Mucosa of rectum (tissue), 2 donors: ENCODE measurements at regions not wholly inside any gene's neighbourhood (a gene's known extent, or its start where the extent isn't known, plus 50 kb on each side); places are given as distances from the start of the nearest gene placed in this dataset.
"Not testable (repeated sequence)": the region's sequence is repeated elsewhere in the genome, so short reads cannot be mapped to it uniquely, and the experiment has no call there.

Experiments used
- H3K27ac ChIP-seq, 2 donors: one replicate each; pipeline ENCODE4 v1.7.0; 2013; ENCODE audit warnings: inconsistent platforms in 2 of 2, low read depth in 2 of 2, low read length in 2 of 2
- H3K27me3 ChIP-seq, 2 donors: one replicate each; pipeline ENCODE4 v1.7.0; 2013; ENCODE audit warnings: low read length in 2 of 2; ENCODE audit not compliant: control insufficient read depth in 2 of 2, insufficient read depth in 2 of 2
- H3K36me3 ChIP-seq, 2 donors: one replicate each; pipeline ENCODE4 v1.7.0; 2013; ENCODE audit warnings: low read length in 2 of 2; ENCODE audit not compliant: control insufficient read depth in 2 of 2, insufficient read depth in 2 of 2
- H3K4me1 ChIP-seq, 2 donors: one replicate each; pipeline ENCODE4 v1.7.0; 2013; ENCODE audit warnings: low read length in 2 of 2, mild to moderate bottlenecking in 1 of 2; ENCODE audit not compliant: control insufficient read depth in 2 of 2, insufficient read depth in 2 of 2
- H3K4me3 ChIP-seq, 2 donors: one replicate each; pipeline ENCODE4 v1.7.0; 2013; ENCODE audit warnings: low read length in 2 of 2
- H3K9ac ChIP-seq, 2 donors: one replicate each; pipeline ENCODE4 v1.7.0; 2013; ENCODE audit warnings: low read length in 2 of 2, low read depth in 1 of 2, mild to moderate bottlenecking in 1 of 2
- H3K9me3 ChIP-seq, 2 donors: one replicate each; pipeline ENCODE4 v1.7.0; 2013; ENCODE audit warnings: low read length in 2 of 2; ENCODE audit not compliant: control insufficient read depth in 2 of 2
- donor health status: healthy.
- donor health status: Normal muscosa, but diverticular disease.

DNA sequence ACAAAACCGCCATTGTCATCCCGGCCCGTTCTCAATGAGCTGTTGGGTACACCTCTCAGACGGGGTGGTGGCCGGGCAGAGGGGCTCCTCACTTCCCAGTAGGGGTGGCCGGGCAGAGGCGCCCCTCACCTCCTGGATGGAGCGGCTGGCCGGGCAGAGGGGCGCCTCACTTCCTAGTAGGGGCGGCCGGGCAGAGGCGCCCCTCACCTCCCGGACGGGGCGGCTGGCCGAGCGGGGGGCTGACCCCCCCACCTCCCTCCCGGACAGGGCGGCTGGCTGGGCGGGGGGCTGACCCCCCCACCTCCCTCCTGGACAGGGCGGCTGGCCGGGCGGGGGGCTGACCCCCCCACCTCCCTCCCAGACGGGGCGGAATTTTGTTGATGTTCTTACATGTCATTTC is 1558.3 kb upstream of the CDH9 start:
- H3K27me3 ChIP-seq, H3K27ac ChIP-seq, H3K9me3 ChIP-seq, H3K36me3 ChIP-seq, H3K4me3 ChIP-seq, H3K9ac ChIP-seq, H3K4me1 ChIP-seq: not testable (repeated sequence)

DNA sequence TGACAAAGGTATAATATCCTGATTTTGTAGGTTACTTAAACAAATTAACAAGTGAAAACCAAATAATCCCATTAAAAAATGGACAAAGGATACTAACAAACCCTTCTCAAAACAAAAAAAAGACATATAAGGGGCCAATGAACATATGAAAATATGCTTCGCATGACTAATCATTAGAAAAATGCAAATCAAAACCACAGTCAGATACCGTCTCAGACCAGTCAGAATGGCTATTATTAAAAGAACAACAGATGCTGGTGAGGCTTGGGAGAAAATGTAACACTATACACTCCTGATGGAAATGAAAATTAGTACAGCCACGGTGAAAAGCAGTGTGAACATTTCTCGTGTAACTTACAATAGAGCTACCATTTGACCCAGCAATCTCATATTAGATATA is 1542.2 kb upstream of the CDH9 start:
- H3K27ac ChIP-seq = no peak overlapping the region
- peaks cover 2 to 3% of the 10 kb centered on the region in 2 donors for H3K9me3 ChIP-seq
- H3K36me3 ChIP-seq = no peaks in the 10 kb centered on the region
- H3K27me3 ChIP-seq = no peaks in the 10 kb centered on the region
- no peak overlapping the region for H3K9ac ChIP-seq
- H3K4me1 ChIP-seq = no peaks in the 10 kb centered on the region
- no peak overlapping the region for H3K4me3 ChIP-seq

DNA sequence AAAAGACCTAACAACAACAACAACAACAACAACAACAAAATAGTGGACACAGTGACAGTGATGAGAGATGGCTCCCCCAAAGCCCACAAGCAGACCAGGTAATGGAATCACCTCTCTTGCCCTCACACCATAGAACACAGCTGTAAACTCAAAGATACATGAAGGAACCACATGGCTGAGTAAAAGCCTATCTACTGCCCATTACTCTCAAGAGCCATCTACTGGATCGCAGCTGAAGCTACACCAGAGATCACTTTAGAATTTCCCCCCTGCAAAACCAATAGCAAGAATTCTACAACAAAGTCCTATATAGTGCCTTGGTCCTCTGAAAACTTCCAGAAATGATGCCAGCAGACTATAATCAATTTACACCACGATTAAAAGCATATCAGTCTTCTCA is 1537.6 kb upstream of the CDH9 start:
- Histone ChIP-seq H3K27ac (no peak overlapping the region), H3K27me3 (no peaks in the 10 kb centered on the region), H3K4me1 (no peaks in the 10 kb centered on the region), H3K9me3 (peaks cover 4 to 7% of the 10 kb centered on the region in 2 donors), H3K9ac (no peak overlapping the region), H3K36me3 (no peaks in the 10 kb centered on the region), H3K4me3 (no peak overlapping the region)

DNA sequence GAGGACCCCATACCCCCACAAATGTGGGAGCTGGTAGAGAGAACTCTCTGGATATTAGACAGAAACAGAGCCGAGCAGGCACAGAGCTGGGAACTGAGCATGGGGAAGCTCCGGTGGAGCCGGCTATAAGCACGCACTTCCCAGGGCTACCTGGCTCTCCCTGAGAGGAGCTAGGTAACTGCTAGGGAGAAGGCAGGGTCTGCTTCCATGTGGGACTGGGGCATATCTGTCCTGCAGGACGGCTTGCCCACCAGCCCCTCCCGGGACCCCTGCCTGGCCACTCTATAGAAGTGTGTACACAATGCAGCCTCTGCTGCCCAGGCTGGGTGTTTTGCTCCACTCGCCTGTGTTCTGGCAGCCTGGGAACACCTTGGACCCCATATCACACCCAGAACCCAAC is 1537.0 kb upstream of the CDH9 start:
- H3K36me3 ChIP-seq = no peaks in the 10 kb centered on the region
- H3K4me1 ChIP-seq = no peaks in the 10 kb centered on the region
- no peak overlapping the region for H3K4me3 ChIP-seq
- H3K9me3 ChIP-seq = peaks cover 4 to 7% of the 10 kb centered on the region in 2 donors
- no peak overlapping the region for H3K27ac ChIP-seq
- H3K9ac ChIP-seq = no peak overlapping the region
- H3K27me3 ChIP-seq = no peaks in the 10 kb centered on the region

DNA sequence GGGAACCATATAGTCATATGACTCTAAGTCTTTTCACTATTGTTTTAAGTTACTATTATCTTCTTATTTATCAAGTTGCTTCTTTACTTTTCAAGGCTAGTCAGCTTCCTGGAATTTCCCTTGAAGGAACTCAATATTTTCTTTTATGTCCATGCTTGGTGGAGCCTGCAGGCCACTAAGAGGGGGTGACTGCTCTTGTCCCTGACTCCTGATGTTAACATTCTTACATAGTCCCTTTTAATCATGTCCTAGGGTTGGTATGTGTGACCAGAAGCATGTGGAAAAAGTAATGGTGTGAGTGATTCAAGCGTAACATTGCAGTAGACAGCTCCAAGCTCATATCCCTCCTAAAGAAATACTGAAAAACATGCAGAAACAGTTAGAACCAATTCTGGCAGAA is 1536.2 kb upstream of the CDH9 start:
- Histone ChIP-seq H3K9me3 (peaks cover 4 to 7% of the 10 kb centered on the region in 2 donors), H3K36me3 (no peaks in the 10 kb centered on the region), H3K27me3 (no peaks in the 10 kb centered on the region), H3K27ac (no peak overlapping the region), H3K9ac (no peak overlapping the region), H3K4me1 (no peaks in the 10 kb centered on the region), H3K4me3 (no peak overlapping the region)

DNA sequence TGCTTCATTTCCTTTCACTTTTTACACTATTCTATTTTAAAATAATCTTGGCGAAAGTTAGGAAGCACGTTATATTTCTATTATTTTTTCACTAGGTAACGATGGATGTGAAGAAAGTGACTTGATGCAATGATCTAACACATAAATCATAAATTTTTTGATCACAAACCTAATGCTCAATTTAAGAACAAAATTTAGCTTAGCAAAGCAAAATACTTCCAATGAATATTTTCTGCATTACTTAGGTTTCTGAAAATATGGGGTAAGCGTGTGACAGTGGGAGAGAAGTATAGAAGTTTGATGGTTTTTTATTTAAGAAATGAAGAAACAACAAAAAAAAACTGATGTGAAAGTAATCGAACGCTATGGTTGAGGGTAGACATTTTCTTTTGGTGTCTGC is 1528.7 kb upstream of the CDH9 start:
- Histone ChIP-seq H3K36me3 (no peaks in the 10 kb centered on the region), H3K9me3 (no peaks in the 10 kb centered on the region), H3K27me3 (no peaks in the 10 kb centered on the region), H3K4me3 (no peak overlapping the region), H3K27ac (no peak overlapping the region), H3K9ac (no peak overlapping the region), H3K4me1 (no peaks in the 10 kb centered on the region)

DNA sequence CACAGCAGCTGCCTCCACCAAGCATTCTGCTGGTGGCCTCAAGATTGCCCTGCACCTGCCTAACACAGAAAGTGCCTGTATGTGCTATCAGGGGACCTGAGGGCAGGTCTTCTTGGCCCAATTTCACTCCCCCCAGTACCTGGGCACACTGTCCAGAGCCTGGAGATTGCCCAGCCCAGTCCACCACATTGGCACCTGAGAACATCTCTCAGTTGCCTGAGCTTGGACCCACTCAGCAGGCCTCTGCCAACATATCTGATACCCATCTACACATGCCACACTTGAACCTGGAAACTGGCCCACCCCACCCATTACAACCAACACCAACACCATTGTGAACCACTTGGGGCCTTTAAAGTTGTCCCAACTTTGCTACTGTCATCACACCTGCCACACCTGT is 1523.1 kb upstream of the CDH9 start:
- H3K36me3 ChIP-seq = no peaks in the 10 kb centered on the region

DNA sequence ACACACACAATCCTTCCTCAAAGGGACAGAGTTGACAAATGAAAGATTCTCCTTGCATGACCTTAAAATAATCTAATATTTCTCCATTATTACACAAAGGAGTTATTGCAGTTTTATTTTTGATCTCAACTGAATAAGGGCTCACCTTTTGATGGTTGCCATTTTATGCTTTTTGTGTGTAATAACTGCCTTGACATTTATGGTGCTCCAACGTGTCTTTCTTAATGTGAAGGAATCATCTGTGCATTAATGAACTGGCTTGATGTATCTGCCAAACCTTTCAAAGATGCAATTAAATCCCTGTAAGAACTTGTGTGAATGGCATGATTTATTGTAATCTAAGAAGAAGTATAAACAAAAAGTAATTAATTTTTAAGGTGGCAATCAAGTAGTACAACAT is 1519.8 kb upstream of the CDH9 start:
- peaks cover 0 to 3% of the 10 kb centered on the region in 2 donors for H3K9me3 ChIP-seq
- H3K4me3 ChIP-seq = no peak overlapping the region
- no peak overlapping the region for H3K27ac ChIP-seq

More for the DNA sequence above, 1523.1 kb upstream of the CDH9 start:
- no peaks in the 10 kb centered on the region for H3K9me3 ChIP-seq
- H3K27ac ChIP-seq = no peak overlapping the region
- no peaks in the 10 kb centered on the region for H3K4me1 ChIP-seq
- no peak overlapping the region for H3K4me3 ChIP-seq
- no peak overlapping the region for H3K9ac ChIP-seq
- no peaks in the 10 kb centered on the region for H3K27me3 ChIP-seq

DNA sequence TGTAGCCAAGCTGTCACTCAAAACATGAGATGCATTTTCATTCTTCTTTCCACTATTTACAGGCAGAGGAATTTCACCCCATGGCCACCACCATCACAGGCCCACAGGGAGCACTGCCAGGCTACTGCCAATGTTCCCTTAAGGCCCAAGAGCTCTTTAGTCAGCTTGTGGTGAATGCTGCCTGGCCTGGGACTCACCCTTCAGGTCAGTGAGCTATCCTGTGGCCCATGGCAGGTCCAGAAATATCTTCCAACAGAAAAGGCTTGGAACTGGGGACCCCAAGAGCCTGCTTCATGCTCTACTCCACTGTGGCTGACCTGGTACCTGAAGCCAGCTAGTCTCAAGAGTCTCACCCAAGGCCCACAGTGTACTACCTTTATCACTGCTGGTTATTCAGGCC is 1518.7 kb upstream of the CDH9 start:
- H3K9me3 ChIP-seq = peaks cover 0 to 3% of the 10 kb centered on the region in 2 donors

More for the DNA sequence above, 1519.8 kb upstream of the CDH9 start:
- no peak overlapping the region for H3K9ac ChIP-seq
- H3K36me3 ChIP-seq = no peaks in the 10 kb centered on the region
- H3K27me3 ChIP-seq = no peaks in the 10 kb centered on the region
- no peaks in the 10 kb centered on the region for H3K4me1 ChIP-seq

DNA sequence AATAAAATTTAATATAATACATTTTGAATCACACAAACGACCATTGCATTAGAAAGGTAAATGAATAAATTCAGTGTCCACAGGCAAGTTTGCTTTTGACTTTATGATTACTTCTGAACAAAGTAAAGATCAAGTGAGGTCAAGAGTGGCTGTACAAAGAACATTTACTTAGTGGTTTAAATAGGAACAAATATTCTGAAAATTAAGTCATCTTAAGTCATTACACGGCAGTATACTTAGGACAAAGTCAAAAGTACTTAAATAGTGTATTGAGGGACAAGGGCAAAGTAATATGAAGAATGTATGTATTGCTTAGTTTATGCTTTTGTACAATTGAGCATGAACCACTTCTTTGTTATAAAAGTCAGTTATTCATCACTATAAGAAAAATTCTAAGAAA is 1511.2 kb upstream of the CDH9 start:
- H3K27me3 ChIP-seq = no peaks in the 10 kb centered on the region
- H3K4me3 ChIP-seq = no peak overlapping the region
- H3K9me3 ChIP-seq = no peaks in the 10 kb centered on the region
- H3K36me3 ChIP-seq = no peaks in the 10 kb centered on the region
- H3K27ac ChIP-seq = no peak overlapping the region
- no peak overlapping the region for H3K9ac ChIP-seq
- no peaks in the 10 kb centered on the region for H3K4me1 ChIP-seq

More for the DNA sequence above, 1518.7 kb upstream of the CDH9 start:
- no peak overlapping the region for H3K9ac ChIP-seq
- no peaks in the 10 kb centered on the region for H3K4me1 ChIP-seq
- H3K27ac ChIP-seq = no peak overlapping the region
- H3K27me3 ChIP-seq = no peaks in the 10 kb centered on the region
- no peak overlapping the region for H3K4me3 ChIP-seq
- H3K36me3 ChIP-seq = no peaks in the 10 kb centered on the region

DNA sequence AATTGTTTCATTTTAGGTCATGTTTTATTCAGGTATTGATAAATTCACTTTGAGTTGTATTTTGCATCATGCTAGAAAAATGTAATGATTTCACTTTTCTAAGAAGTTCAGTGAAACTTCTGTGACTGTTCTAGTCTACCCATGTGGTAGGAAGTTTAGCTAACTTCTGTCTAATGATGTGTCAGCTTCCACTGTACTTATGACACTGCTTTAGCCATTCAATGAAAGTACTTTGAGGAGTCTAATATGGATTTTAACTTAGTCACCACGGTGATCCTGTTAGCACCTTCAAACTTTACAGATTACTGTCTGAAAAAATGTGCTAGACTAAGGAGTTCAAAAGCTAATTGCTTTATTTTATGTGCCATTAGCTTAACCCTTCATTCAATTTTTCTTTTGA is 1510.5 kb upstream of the CDH9 start:
- H3K4me3 ChIP-seq = no peak overlapping the region
- no peaks in the 10 kb centered on the region for H3K27me3 ChIP-seq
- no peak overlapping the region for H3K9ac ChIP-seq
- no peaks in the 10 kb centered on the region for H3K9me3 ChIP-seq
- no peaks in the 10 kb centered on the region for H3K4me1 ChIP-seq
- H3K36me3 ChIP-seq = no peaks in the 10 kb centered on the region
- no peak overlapping the region for H3K27ac ChIP-seq
